Heart left ventricle (tissue), 13 donors: ENCODE measurements at regions not wholly inside any gene's neighbourhood (a gene's known extent, or its start where the extent isn't known, plus 50 kb on each side); places are given as distances from the start of the nearest gene placed in this dataset.

Experiments used
- POLR2A ChIP-seq, 2 donors: fragments of 450-650 bp; IDR thresholded peaks; one replicate each; pipeline ENCODE4 v1.6.1; 2017; ENCODE audit warnings: antibody characterized with exemption in 2 of 2, mild to moderate bottlenecking in 2 of 2, moderate library complexity in 2 of 2
- TF ChIP-seq, protein P1 (sequence below), 12 donors: fragments of 200-600 bp; sonication (generic) in 4 of 12; IDR thresholded peaks; one replicate each; pipeline versions ENCODE4 v1.5.0 to v1.8.0; 2018 to 2022; ENCODE audit warnings: antibody characterized with exemption in 12 of 12, mild to moderate bottlenecking in 5 of 12
- donor health status: ischemic (EF 13 %, LVEDD 7.1; RV severe dilation, severe dysfunction).
- donor health status: DM: no; HTN: yes; CAD: no.
- donor health status: DM: no; HTN: no; CAD: no.
- donor health status: ischemic (EF 25% LVEDD 6.9; RV normal size, moderate dysfunction).
- donor health status: ischemic (EF 25% LVEDD 5.7; RV mildly dilated, moderate dysfunction).
- donor health status: ischemic (EF 35%, LVEDD 5.7; RV mildly dilated, moderate dysfunction).
- donor health status: nonischemic (EF 11% LVEDD 7.7; RV severe dilation, severe dysfunction).
- donor health status: DM: yes; HTN: yes; CAD: no.
- donor health status: PGD.
- donor health status: ischemic (EF 29% LVEDD 5.4; RV normal size, mild dysfunction).
- donor health status: nonischemic (EF 23%, LVEDD 6.1; RV moderate dilation, normal function).

DNA sequence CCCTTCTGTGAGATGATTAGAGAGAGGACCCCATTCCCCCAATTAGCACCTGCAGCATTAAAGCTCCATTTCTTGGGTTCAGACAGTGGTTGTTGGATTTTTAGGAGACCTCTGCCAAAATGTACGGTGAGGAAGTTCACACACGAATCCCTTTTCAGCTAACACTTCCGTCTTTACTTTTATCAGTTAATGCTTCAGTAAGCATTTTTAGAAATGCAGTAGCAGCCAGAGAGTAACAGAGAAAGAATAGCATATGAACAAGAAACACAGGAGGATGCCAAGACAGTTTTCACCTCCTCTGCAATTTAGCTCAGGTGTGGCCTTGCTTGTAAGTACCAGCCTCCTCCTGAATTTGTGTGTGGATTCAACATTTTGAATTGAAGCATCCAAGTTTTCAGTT, 312.9 kb downstream of the ISL1 start:
- TF ChIP-seq, protein P1, sequence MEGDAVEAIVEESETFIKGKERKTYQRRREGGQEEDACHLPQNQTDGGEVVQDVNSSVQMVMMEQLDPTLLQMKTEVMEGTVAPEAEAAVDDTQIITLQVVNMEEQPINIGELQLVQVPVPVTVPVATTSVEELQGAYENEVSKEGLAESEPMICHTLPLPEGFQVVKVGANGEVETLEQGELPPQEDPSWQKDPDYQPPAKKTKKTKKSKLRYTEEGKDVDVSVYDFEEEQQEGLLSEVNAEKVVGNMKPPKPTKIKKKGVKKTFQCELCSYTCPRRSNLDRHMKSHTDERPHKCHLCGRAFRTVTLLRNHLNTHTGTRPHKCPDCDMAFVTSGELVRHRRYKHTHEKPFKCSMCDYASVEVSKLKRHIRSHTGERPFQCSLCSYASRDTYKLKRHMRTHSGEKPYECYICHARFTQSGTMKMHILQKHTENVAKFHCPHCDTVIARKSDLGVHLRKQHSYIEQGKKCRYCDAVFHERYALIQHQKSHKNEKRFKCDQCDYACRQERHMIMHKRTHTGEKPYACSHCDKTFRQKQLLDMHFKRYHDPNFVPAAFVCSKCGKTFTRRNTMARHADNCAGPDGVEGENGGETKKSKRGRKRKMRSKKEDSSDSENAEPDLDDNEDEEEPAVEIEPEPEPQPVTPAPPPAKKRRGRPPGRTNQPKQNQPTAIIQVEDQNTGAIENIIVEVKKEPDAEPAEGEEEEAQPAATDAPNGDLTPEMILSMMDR (IDR thresholded peaks at IDR 0.05), result no peak
- TF ChIP-seq POLR2A (IDR thresholded peaks at IDR 0.05), result no peak
